Neuron (in vitro differentiated cells): ENCODE measurements at regions not wholly inside any gene's neighbourhood (a gene's known extent, or its start where the extent isn't known, plus 50 kb on each side); places are given as distances from the start of the nearest gene placed in this dataset.

ENCODE experiments used
- H2AFZ ChIP-seq: one replicate; pipeline ENCODE4 v1.6.1; 2013; ENCODE audit warnings: low read depth, mild to moderate bottlenecking, inconsistent platforms, low read length, moderate library complexity
- H3K27me3 ChIP-seq: one replicate; pipeline ENCODE4 v1.6.1; 2013; ENCODE audit warnings: low read length; ENCODE audit not compliant: insufficient read depth
- H3K36me3 ChIP-seq: one replicate; pipeline ENCODE4 v1.6.1; 2013; ENCODE audit warnings: low read length; ENCODE audit not compliant: insufficient read depth
- H3K4me1 ChIP-seq: one replicate; pipeline ENCODE4 v1.6.1; 2013; ENCODE audit warnings: low read length; ENCODE audit not compliant: insufficient read depth
- H3K4me3 ChIP-seq: 2 replicates; pipeline ENCODE4 v1.5.1; 2013; ENCODE audit warnings: mild to moderate bottlenecking, low read length, moderate library complexity
- H3K9me3 ChIP-seq: one replicate; pipeline ENCODE4 v1.6.1; 2013; ENCODE audit warnings: low read length

DNA sequence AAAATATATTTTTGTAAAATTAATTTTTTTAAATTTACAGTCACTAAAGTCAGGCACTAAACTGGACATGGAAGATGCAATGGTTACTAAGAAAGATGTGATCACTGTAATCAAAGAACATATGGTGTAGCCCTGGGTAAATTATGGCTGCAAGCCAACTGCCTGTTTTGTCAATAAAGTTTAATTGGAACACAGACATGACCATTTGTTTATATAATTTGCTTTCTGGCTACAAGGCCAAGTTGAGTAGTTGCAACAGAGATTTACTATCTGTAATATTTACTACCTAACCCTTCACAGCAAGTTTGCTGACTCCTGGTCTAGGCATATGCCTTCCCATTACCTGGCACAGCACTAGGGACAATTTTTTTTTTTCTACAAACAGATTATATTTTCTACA is 448.9 kb downstream of the ADRA2A start:
- H3K4me1 ChIP-seq = no peaks in the 10 kb centered on the region
- no peaks in the 10 kb centered on the region for H3K27me3 ChIP-seq

GRCh38 chr10:111531690-111532089 is 454.9 kb downstream of the ADRA2A start:
- no peaks in the 10 kb centered on the region for H3K27me3 ChIP-seq

More for the DNA sequence above, 448.9 kb downstream of the ADRA2A start:
- Histone ChIP-seq H3K9me3 (no peaks in the 10 kb centered on the region), H2AFZ (no peak overlapping the region), H3K4me3 (no peak overlapping the region), H3K36me3 (no peaks in the 10 kb centered on the region)

GRCh38 chr10:111532139-111532538 is 455.3 kb downstream of the ADRA2A start:
- H3K4me1 ChIP-seq = no peaks in the 10 kb centered on the region
- no peaks in the 10 kb centered on the region for H3K36me3 ChIP-seq
- no peak overlapping the region for H3K4me3 ChIP-seq
- no peaks in the 10 kb centered on the region for H3K27me3 ChIP-seq
- H2AFZ ChIP-seq = no peak overlapping the region
- H3K9me3 ChIP-seq = no peaks in the 10 kb centered on the region

More at GRCh38 chr10:111531690-111532089, 454.9 kb downstream of the ADRA2A start:
- no peaks in the 10 kb centered on the region for H3K4me1 ChIP-seq
- H3K9me3 ChIP-seq = no peaks in the 10 kb centered on the region
- H2AFZ ChIP-seq = no peak overlapping the region
- no peaks in the 10 kb centered on the region for H3K36me3 ChIP-seq
- no peak overlapping the region for H3K4me3 ChIP-seq

DNA sequence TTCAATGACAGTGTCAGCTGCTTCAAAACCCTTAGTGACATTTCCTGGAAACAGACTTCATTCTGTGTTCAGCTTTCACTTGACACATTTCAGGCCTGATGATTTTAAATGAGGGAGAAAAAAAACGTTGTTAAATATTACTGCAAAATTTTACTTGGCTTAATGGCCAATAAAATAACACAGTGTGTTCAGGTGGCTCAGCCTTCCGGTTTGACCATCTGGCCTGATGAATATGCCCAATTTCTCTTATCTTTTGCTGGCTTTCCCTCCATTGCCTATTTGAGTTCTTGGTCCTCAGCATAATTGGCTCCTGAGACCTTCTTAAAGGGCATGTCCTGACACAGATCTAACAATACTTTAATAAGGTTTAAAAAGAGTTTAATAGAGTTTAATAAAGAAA is 462.4 kb downstream of the ADRA2A start:
- H3K9me3 ChIP-seq = no peaks in the 10 kb centered on the region
- no peak overlapping the region for H2AFZ ChIP-seq
- no peaks in the 10 kb centered on the region for H3K36me3 ChIP-seq
- no peaks in the 10 kb centered on the region for H3K27me3 ChIP-seq
- no peaks in the 10 kb centered on the region for H3K4me1 ChIP-seq
- no peak overlapping the region for H3K4me3 ChIP-seq

DNA sequence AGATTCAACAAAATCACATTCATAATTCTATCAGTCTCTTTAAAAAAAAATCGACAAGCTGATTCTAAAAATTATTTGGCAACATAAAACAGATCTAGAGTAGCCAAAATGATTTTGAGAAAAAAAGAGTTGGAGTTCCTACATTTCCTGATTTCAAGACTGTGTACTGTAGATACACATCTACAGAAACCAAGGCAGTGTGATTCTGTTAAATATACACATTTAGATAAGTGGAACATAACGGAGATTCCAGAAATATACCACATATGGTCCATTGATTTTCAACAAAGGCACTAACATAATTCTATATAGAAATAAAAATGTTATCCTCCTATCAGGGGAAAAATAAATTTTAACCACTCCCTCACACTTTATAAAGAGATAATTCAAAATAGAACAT is 467.0 kb downstream of the ADRA2A start:
- Histone ChIP-seq H3K4me1 (no peaks in the 10 kb centered on the region), H3K4me3 (no peak overlapping the region), H2AFZ (no peak overlapping the region), H3K36me3 (no peaks in the 10 kb centered on the region), H3K27me3 (no peaks in the 10 kb centered on the region), H3K9me3 (no peaks in the 10 kb centered on the region)

DNA sequence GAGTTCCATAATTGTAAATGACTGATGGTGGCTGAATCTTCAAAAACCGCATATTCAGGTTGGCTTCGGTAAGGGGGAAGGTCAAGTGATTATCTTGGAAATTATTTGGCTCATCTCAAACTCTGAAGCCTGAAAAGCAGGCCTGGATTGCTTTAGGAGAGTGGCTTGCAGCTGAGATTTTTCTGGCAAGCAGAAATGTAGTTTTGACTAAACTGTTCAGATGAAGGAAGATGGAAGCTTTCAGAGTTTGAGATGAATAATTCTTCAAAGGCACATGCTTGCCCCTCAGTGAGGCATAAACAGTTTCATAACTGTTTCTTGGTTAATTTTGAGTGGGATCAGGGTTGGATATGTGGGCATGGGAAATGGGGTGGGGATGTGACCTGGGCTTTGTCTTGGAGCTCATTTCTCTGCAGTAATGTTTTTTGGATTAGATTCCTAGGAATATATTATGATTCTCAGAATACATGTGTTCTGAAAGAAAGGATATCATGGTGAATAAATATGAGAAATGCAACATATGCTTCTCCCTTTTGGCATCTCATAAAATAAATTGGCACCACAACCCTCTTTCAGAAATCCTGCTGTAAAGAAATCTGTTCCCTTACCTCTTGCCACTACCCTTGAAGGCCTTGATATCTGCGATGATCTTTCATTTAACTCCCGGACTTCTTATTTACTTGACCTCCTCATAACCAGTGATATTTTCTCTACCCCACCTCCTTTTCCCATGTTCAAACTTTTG is 469.2 kb downstream of the ADRA2A start:
- Histone ChIP-seq H2AFZ (no peak overlapping the region), H3K27me3 (no peaks in the 10 kb centered on the region), H3K9me3 (no peaks in the 10 kb centered on the region), H3K36me3 (no peaks in the 10 kb centered on the region), H3K4me3 (no peak overlapping the region), H3K4me1 (no peaks in the 10 kb centered on the region)

DNA sequence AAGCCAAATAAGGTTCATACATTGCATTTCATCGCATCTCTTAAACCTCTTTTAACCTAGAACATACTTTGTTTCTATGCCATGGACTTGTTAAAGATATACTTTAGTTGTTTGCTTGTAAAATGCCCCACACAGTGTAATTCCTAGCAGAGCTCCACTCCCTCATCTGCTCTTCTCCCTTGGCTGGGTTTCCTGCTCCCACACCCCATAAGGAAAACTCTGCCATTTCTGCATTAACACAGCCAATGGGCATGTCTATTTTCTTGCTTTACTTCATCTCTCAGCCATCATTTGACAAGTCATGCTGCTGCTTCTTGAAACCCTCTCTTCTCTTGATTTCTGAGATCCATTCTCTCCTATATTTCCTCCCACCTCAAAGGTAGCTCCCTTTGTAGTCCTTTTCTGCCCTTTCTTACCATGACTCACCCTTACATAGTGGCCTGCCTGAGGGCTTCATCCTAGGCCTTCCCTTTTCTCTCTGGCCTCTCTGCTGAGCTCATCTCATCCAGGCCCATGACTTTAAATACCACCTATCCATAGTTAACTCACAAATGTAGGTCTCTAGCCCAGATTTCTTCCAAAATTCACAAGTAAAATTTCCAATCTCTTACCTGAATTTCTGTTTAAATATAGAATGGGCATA is 471.4 kb downstream of the ADRA2A start:
- H2AFZ ChIP-seq = no peak overlapping the region
- H3K27me3 ChIP-seq = no peaks in the 10 kb centered on the region
- H3K36me3 ChIP-seq = no peaks in the 10 kb centered on the region
- H3K4me1 ChIP-seq = no peaks in the 10 kb centered on the region
- H3K9me3 ChIP-seq = no peaks in the 10 kb centered on the region
- H3K4me3 ChIP-seq = no peak overlapping the region

DNA sequence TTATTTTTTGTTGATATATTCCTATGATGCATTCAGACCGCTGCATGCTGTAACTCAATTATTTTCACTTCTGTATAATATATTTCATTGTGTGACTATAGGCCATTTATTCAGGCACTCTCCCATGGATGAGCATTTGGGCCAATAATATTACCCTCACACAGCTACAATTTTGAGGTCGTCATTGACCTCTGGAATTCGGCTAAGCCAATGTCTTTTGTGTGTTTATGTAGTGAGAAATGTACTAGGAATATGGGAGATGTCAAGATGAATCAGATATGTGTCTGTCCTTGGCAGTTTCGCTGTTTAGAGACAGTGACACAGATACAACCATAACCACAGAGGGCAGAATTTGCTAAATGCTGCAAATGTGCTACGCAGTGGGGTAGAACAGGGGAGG is 474.2 kb downstream of the ADRA2A start:
- Histone ChIP-seq H3K4me3 (no peak overlapping the region), H3K36me3 (no peaks in the 10 kb centered on the region), H2AFZ (no peak overlapping the region), H3K4me1 (no peaks in the 10 kb centered on the region), H3K9me3 (no peaks in the 10 kb centered on the region), H3K27me3 (no peaks in the 10 kb centered on the region)

DNA sequence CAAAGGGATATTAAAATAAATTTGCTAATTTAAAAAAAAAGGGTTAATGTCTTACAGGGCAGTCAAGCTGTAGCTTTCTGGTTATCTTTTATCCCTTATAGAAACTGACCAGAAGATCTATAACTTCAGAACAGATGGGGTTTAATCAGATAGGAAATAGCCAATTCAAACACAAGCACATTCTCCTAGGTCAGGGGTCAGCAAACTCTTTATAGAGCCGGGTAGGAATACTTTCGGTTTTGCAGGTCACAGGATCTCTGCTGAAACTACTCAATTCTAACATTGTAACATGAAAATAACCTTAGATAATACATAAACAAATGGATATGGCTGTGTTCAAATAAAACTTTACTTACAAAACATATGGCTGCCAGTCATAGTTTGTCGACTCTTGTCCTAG is 479.8 kb downstream of the ADRA2A start:
- H3K4me3 ChIP-seq = no peak overlapping the region
- no peaks in the 10 kb centered on the region for H3K36me3 ChIP-seq
- H3K9me3 ChIP-seq = no peaks in the 10 kb centered on the region
- no peaks in the 10 kb centered on the region for H3K27me3 ChIP-seq
- H2AFZ ChIP-seq = no peak overlapping the region
- H3K4me1 ChIP-seq = no peaks in the 10 kb centered on the region

- no peaks in the 10 kb centered on the region for H3K4me1 ChIP-seq
- no peaks in the 10 kb centered on the region for H3K36me3 ChIP-seq
- H3K27me3 ChIP-seq = no peaks in the 10 kb centered on the region
- no peaks in the 10 kb centered on the region for H3K9me3 ChIP-seq
- H2AFZ ChIP-seq = no peak overlapping the region
- no peak overlapping the region for H3K4me3 ChIP-seq
Measured at GRCh38 chr10:111558211-111558610, 481.4 kb downstream of the ADRA2A start.

DNA sequence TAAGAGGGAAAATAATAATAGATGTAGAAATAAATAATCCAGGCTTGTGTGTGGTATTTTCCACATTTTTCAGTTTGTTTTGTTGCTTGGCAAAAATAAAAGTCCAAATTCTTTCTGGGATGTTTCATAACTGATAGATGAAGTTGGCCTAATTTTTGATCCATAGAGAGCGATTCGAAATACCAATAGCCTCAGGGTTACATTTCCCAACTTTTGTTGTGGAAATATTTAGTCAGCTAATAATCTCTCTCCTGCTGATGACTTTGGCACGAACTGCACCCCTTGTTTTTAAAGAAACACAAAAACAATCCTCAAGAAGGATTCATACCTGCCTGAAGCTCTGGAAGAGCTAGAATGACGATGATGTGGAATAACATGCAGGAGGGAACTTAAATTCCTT is 483.2 kb downstream of the ADRA2A start:
- H3K4me3 ChIP-seq = no peak overlapping the region
- H3K36me3 ChIP-seq = no peaks in the 10 kb centered on the region
- no peaks in the 10 kb centered on the region for H3K27me3 ChIP-seq
- H2AFZ ChIP-seq = no peak overlapping the region
- no peaks in the 10 kb centered on the region for H3K4me1 ChIP-seq
- no peaks in the 10 kb centered on the region for H3K9me3 ChIP-seq

- H2AFZ ChIP-seq = no peak overlapping the region
- no peaks in the 10 kb centered on the region for H3K9me3 ChIP-seq
- no peaks in the 10 kb centered on the region for H3K4me1 ChIP-seq
- no peaks in the 10 kb centered on the region for H3K36me3 ChIP-seq
- no peaks in the 10 kb centered on the region for H3K27me3 ChIP-seq
- no peak overlapping the region for H3K4me3 ChIP-seq
Measured at GRCh38 chr10:111561124-111561523, 484.3 kb downstream of the ADRA2A start.

DNA sequence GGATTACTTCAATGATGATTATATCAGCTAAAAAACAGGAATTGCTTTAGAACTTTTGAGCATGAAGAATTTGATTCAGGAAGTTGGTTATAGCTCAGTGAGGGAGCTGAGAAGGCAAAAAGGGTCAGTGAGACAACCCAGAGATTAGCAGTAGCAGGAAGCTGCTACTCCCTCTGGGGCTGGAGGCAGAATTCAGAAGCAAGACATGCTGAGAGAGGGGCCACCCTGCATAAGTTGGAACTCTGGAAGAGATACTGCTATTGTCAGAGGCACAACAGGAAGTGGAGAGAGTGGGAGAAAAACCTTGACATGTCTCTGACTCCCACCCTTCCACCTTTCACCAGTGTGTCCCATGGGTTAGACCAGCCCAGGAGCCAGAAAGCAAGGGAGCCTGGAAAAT is 488.7 kb downstream of the ADRA2A start:
- H3K4me3 ChIP-seq = no peak overlapping the region
- no peak overlapping the region for H2AFZ ChIP-seq

DNA sequence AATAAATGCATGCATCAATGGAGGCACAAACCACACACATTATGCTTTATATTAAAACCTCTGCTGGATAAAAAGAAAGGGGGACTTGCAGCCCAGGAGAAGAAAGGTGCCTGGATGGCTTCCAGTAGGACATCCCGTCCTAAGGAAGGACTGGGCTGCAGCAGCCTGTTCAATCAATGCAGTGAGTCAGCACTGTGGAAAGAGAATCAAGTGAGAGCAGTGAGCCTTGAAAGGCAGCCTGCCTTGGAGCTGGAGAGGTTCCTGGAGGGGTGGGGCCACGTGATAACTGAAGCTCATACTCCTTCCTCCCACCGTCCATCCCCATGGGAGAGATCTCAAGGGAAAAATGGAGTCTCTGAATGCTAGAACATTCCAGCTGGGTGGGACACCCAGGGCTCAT is 501.2 kb downstream of the ADRA2A start:
- no peak overlapping the region for H3K4me3 ChIP-seq
- H3K27me3 ChIP-seq = no peaks in the 10 kb centered on the region
- no peaks in the 10 kb centered on the region for H3K9me3 ChIP-seq
- H2AFZ ChIP-seq = no peak overlapping the region
- H3K36me3 ChIP-seq = no peaks in the 10 kb centered on the region
- H3K4me1 ChIP-seq = no peaks in the 10 kb centered on the region

More for the DNA sequence above, 488.7 kb downstream of the ADRA2A start:
- Histone ChIP-seq H3K9me3 (no peaks in the 10 kb centered on the region), H3K27me3 (no peaks in the 10 kb centered on the region), H3K36me3 (no peaks in the 10 kb centered on the region), H3K4me1 (no peaks in the 10 kb centered on the region)
